Smooth muscle cell (in vitro differentiated cells): ENCODE measurements at regions not wholly inside any gene's neighbourhood (a gene's known extent, or its start where the extent isn't known, plus 50 kb on each side); places are given as distances from the start of the nearest gene placed in this dataset.
A peak's percentile ranks its signal among the peaks of the same experiment; 100 is the strongest.

Source experiments
- DNase-seq: peaks from one replicate; lab custom pipeline; 2025; ENCODE audit not compliant: unreplicated experiment; lab: John Stamatoyannopoulos, UW
- H2AFZ ChIP-seq: fragments of 200-600 bp; sonication (generic); 2 replicates; pipeline ENCODE4 v1.6.0; 2016; ENCODE audit warnings: antibody characterized with exemption, low read depth, mild to moderate bottlenecking
- H3F3A ChIP-seq: fragments of 200-600 bp; sonication (generic); 2 replicates; pipeline ENCODE4 v1.6.0; 2017; ENCODE audit warnings: antibody characterized with exemption, low read depth
- H3K27ac ChIP-seq: fragments of 200-600 bp; sonication (generic); 2 replicates; pipeline ENCODE4 v1.5.1; 2016; ENCODE audit warnings: low read depth, mild to moderate bottlenecking
- H3K27me3 ChIP-seq: fragments of 200-600 bp; sonication (generic); 2 replicates; pipeline ENCODE4 v1.6.1; 2016; ENCODE audit warnings: low read depth, mild to moderate bottlenecking
- H3K36me3 ChIP-seq: fragments of 200-600 bp; sonication (generic); 2 replicates; pipeline ENCODE4 v1.5.1; 2016; ENCODE audit warnings: low read depth
- H3K4me1 ChIP-seq: fragments of 200-600 bp; sonication (generic); 2 replicates; pipeline ENCODE4 v1.5.1; 2016; ENCODE audit warnings: low read depth
- H3K4me2 ChIP-seq: fragments of 200-600 bp; sonication (generic); 2 replicates; pipeline ENCODE4 v1.6.0; 2016; ENCODE audit warnings: mild to moderate bottlenecking
- H3K4me3 ChIP-seq: fragments of 200-600 bp; sonication (generic); 2 replicates; pipeline ENCODE4 v1.5.1; 2016; ENCODE audit warnings: mild to moderate bottlenecking
- H3K79me2 ChIP-seq: fragments of 200-600 bp; sonication (generic); 2 replicates; pipeline ENCODE4 v1.6.0; 2016; ENCODE audit warnings: low read depth, mild to moderate bottlenecking
- H3K9ac ChIP-seq: fragments of 200-600 bp; sonication (generic); 2 replicates; pipeline ENCODE4 v1.6.0; 2016; ENCODE audit warnings: low read depth
- H3K9me3 ChIP-seq: fragments of 200-600 bp; sonication (generic); replicated peaks from 2 replicates; pipeline ENCODE4 v1.5.1; 2016; ENCODE audit warnings: low read depth
- H4K20me1 ChIP-seq: fragments of 200-600 bp; sonication (generic); 2 replicates; pipeline ENCODE4 v1.6.0; 2016; ENCODE audit warnings: low read depth
- CTCF ChIP-seq: fragments of 200-600 bp; sonication (generic); IDR thresholded peaks from 2 replicates; pipeline ENCODE4 v1.5.1; 2017; ENCODE audit warnings: borderline replicate concordance, mild to moderate bottlenecking, antibody characterized with exemption; ENCODE audit not compliant: insufficient read depth, poor library complexity, severe bottlenecking
- WGBS: methylation state at CpG from one replicate; pipeline ENCODE4 v1.1.7; 2016; ENCODE audit warnings: low lambda C conversion rate; 5-methylcytosine and 5-hydroxymethylcytosine counted together

- Histone ChIP-seq H3K4me2 (no peak overlapping the region), H3K36me3 (no peaks in the 10 kb centered on the region), H3K4me1 (peaks cover 33% of the 10 kb centered on the region), H4K20me1 (no peaks in the 10 kb centered on the region), H3K9me3 (no peaks in the 10 kb centered on the region), H3K79me2 (no peaks in the 10 kb centered on the region), H3F3A (peaks cover 7% of the 10 kb centered on the region), H3K27ac (no peak overlapping the region), H3K9ac (no peak overlapping the region), H3K27me3 (no peaks in the 10 kb centered on the region), H3K4me3 (no peak overlapping the region), H2AFZ (no peak overlapping the region)
- TF ChIP-seq CTCF: no peak
- WGBS: 70% methylated on average over 3 of the region's 3 CpGs
- DNase-seq: no peak
Measured at GRCh38 chr1:229034342-229034741, 236.6 kb upstream of the RAB4A start.

GRCh38 chr1:229035054-229035747 lies 235.7 kb upstream of the RAB4A start:
- no peak overlapping the region for H2AFZ ChIP-seq
- no peak overlapping the region for H3K4me2 ChIP-seq
- H3K4me3 ChIP-seq: no peak overlapping the region
- no peaks in the 10 kb centered on the region for H3K9me3 ChIP-seq
- TF ChIP-seq CTCF: no peak
- H4K20me1 ChIP-seq: no peaks in the 10 kb centered on the region
- no peaks in the 10 kb centered on the region for H3K36me3 ChIP-seq
- no peak for DNase-seq
- no peak overlapping the region for H3K27ac ChIP-seq
- peaks cover 6% of the 10 kb centered on the region for H3F3A ChIP-seq
- H3K27me3 ChIP-seq: no peaks in the 10 kb centered on the region
- H3K79me2 ChIP-seq: no peaks in the 10 kb centered on the region
- H3K9ac ChIP-seq: no peak overlapping the region
- peaks cover 28% of the 10 kb centered on the region for H3K4me1 ChIP-seq
- WGBS: 93% methylated on average over 6 of the region's 6 CpGs

GRCh38 chr1:229035748-229036082 lies 235.2 kb upstream of the RAB4A start:
- Histone ChIP-seq H3K27me3 (no peaks in the 10 kb centered on the region), H3K4me3 (no peak overlapping the region), H2AFZ (no peak overlapping the region), H4K20me1 (no peaks in the 10 kb centered on the region), H3F3A (peaks cover 1% of the 10 kb centered on the region), H3K36me3 (no peaks in the 10 kb centered on the region), H3K4me1 (peaks cover 27% of the 10 kb centered on the region), H3K9me3 (no peaks in the 10 kb centered on the region), H3K79me2 (no peaks in the 10 kb centered on the region), H3K4me2 (no peak overlapping the region), H3K27ac (no peak overlapping the region), H3K9ac (no peak overlapping the region)
- DNase-seq: no peak
- TF ChIP-seq CTCF: no peak
- WGBS: 86% methylated on average over 2 of the region's 2 CpGs

- no peaks in the 10 kb centered on the region for H3K27me3 ChIP-seq
- no peak overlapping the region for H3K9ac ChIP-seq
- H3K27ac ChIP-seq: peak overlapping the region; percentile 77
- no peaks in the 10 kb centered on the region for H4K20me1 ChIP-seq
- no peak overlapping the region for H3K4me3 ChIP-seq
- H3K79me2 ChIP-seq: no peaks in the 10 kb centered on the region
- peak overlapping the region; percentile 20 for H3K4me2 ChIP-seq
- no peaks in the 10 kb centered on the region for H3F3A ChIP-seq
- WGBS: 40% methylated on average over 4 of the region's 4 CpGs
- no peaks in the 10 kb centered on the region for H3K36me3 ChIP-seq
- H3K9me3 ChIP-seq: no peaks in the 10 kb centered on the region
- H2AFZ ChIP-seq: peak overlapping the region; percentile 58
- H3K4me1 ChIP-seq: peaks cover 14% of the 10 kb centered on the region
- TF ChIP-seq CTCF: no peak
- DNase-seq: no peak
Measured at GRCh38 chr1:229037806-229038405, 233.0 kb upstream of the RAB4A start.
